WERI-Rb-1 (cell line): ENCODE measurements at regions not wholly inside any gene's neighbourhood (a gene's known extent, or its start where the extent isn't known, plus 50 kb on each side); places are given as distances from the start of the nearest gene placed in this dataset.

Experiments used
- DNase-seq: peaks from one replicate; pipeline ENCODE4 v3.0.0-alpha.2; 2020
- H3K27ac ChIP-seq: fragments of 250-450 bp; sonication (Bioruptor Pico); 2 replicates; pipeline ENCODE4 v1.5.1; 2020; ENCODE audit warnings: mild to moderate bottlenecking, moderate library complexity
- H3K27me3 ChIP-seq: fragments of 250-450 bp; sonication (Bioruptor Pico); 2 replicates; pipeline ENCODE4 v1.5.1; 2021; ENCODE audit warnings: mild to moderate bottlenecking, low read depth, moderate library complexity; ENCODE audit not compliant: insufficient read depth, severe bottlenecking
- H3K36me3 ChIP-seq: fragments of 250-450 bp; sonication (Bioruptor Pico); 2 replicates; pipeline ENCODE4 v1.5.1; 2020; ENCODE audit warnings: mild to moderate bottlenecking, moderate library complexity
- H3K4me3 ChIP-seq: 2 replicates; pipeline ENCODE4 v1.5.1; 2011; ENCODE audit warnings: low read depth, mild to moderate bottlenecking, control low read depth, low read length
- H3K9me3 ChIP-seq: fragments of 250-450 bp; sonication (Bioruptor Pico); 2 replicates; pipeline ENCODE4 v1.5.1; 2021; ENCODE audit warnings: mild to moderate bottlenecking, moderate library complexity; ENCODE audit not compliant: severe bottlenecking
- TF ChIP-seq, protein P1 (sequence below): IDR thresholded peaks from 2 replicates; pipeline ENCODE4 v1.5.1; 2011; ENCODE audit warnings: low read depth, mild to moderate bottlenecking, control low read depth, inconsistent platforms, low read length

- no peak for DNase-seq
- Histone ChIP-seq H3K27ac (no peak overlapping the region), H3K36me3 (no peaks in the 10 kb centered on the region), H3K4me3 (no peak overlapping the region), H3K27me3 (no peaks in the 10 kb centered on the region), H3K9me3 (no peaks in the 10 kb centered on the region)
- TF ChIP-seq, protein P1, sequence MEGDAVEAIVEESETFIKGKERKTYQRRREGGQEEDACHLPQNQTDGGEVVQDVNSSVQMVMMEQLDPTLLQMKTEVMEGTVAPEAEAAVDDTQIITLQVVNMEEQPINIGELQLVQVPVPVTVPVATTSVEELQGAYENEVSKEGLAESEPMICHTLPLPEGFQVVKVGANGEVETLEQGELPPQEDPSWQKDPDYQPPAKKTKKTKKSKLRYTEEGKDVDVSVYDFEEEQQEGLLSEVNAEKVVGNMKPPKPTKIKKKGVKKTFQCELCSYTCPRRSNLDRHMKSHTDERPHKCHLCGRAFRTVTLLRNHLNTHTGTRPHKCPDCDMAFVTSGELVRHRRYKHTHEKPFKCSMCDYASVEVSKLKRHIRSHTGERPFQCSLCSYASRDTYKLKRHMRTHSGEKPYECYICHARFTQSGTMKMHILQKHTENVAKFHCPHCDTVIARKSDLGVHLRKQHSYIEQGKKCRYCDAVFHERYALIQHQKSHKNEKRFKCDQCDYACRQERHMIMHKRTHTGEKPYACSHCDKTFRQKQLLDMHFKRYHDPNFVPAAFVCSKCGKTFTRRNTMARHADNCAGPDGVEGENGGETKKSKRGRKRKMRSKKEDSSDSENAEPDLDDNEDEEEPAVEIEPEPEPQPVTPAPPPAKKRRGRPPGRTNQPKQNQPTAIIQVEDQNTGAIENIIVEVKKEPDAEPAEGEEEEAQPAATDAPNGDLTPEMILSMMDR: no peak
Observed at GRCh38 chr6:18985996-18986395, 598.8 kb downstream of the RNF144B start.

- H3K36me3 ChIP-seq: no peaks in the 10 kb centered on the region
- no peak for DNase-seq
- no peaks in the 10 kb centered on the region for H3K9me3 ChIP-seq
- H3K4me3 ChIP-seq: no peak overlapping the region
- TF ChIP-seq, protein P1: no peak
- no peak overlapping the region for H3K27ac ChIP-seq
- H3K27me3 ChIP-seq: no peaks in the 10 kb centered on the region
Observed at GRCh38 chr6:18988636-18989035, 601.5 kb downstream of the RNF144B start.

DNA sequence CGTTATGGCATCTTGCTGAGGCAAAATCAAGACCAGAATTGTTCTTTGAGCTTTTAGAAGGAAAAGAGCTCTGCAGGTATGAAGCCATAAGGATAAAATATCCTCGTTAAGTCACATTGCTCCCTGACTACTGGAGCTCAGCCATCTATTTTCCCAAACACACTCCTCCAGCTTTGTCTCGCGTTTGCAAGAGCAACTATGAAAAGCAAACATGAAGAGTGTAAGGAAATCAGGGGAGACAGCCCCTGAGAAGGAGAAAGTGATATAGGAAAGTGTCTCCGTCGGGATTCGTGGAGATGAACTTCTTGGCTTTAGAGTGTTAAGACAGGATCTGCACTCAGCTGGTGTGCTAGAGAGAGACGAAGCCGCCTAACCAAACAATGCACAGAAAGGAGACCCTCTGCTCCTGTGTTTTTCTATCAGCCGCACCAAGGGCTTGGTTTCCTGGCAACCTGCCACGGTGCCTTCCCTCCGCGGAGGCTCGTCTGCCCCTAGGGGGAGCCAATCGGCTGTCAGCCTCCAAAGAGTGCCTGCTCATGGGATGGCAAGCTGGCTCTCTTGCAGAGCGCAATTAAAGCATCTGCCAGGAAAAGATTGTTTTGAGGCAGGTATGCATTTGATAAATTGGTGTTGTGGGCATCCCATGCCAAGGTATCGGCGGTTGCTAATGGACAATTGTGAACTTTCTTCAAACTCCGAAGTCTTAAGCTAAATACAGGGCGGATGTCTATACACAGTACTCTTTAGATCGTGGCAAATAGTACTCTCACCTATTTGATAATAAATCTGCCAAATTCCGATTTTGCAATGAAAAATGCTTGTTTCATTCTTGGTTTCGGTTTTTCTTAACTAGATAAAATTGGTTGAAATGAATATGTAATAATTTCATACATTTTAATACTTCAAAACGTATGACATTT lies 603.2 kb downstream of the RNF144B start:
- peak; percentile 93 for DNase-seq
- Histone ChIP-seq H3K27me3 (no peaks in the 10 kb centered on the region), H3K36me3 (no peaks in the 10 kb centered on the region), H3K4me3 (peak overlapping the region; percentile 4; the same call in 1 of the 2 replicates), H3K9me3 (no peaks in the 10 kb centered on the region), H3K27ac (no peak overlapping the region)
- TF ChIP-seq, protein P1: peak; percentile 98

DNA sequence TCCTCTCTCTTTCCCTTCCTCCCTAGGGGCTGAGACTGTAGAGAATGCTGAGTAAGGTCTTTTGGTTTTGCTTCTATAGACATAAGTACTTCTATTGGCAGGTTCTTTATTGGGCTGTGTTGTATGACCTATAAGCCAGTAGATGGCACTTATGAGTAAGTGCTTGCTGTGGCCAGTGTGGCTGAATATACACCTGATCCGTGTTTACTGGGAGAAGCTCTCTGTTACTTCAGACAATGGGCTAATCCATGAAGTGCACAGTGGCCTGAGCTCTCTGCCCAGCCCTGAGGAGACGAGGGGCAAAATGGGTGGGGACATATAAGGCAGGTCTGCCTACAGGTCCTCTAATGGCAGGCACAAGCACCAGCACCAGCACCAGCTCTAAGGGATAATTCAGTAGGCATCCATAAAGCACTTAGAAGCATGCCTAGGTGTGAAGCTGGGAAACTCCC lies 610.3 kb downstream of the RNF144B start:
- H3K27me3 ChIP-seq: no peaks in the 10 kb centered on the region
- TF ChIP-seq, protein P1: peak; percentile 89
- H3K36me3 ChIP-seq: no peaks in the 10 kb centered on the region
- peak; percentile 60 for DNase-seq
- H3K27ac ChIP-seq: no peak overlapping the region
- H3K9me3 ChIP-seq: no peaks in the 10 kb centered on the region
- H3K4me3 ChIP-seq: no peak overlapping the region

- TF ChIP-seq, protein P1: no peak
- Histone ChIP-seq H3K4me3 (no peak overlapping the region), H3K27ac (no peak overlapping the region), H3K36me3 (no peaks in the 10 kb centered on the region), H3K27me3 (no peaks in the 10 kb centered on the region), H3K9me3 (no peaks in the 10 kb centered on the region)
- DNase-seq: no peak
Observed at GRCh38 chr6:19002976-19003560, 615.9 kb downstream of the RNF144B start.
